ENCODE measurements at regions not wholly inside any gene's neighbourhood (a gene's known extent, or its start where the extent isn't known, plus 50 kb on each side); places are given as distances from the start of the nearest gene placed in this dataset.
"Not testable (repeated sequence)": the region's sequence is repeated elsewhere in the genome, so short reads cannot be mapped to it uniquely, and the experiment has no call there.

GRCh38 chr6:47180633-47181032 lies 129.1 kb downstream of the TNFRSF21 start:
- peak; percentile 53 for DNase-seq (ENCODE audit: low read depth)

GRCh38 chr6:47179286-47179685 lies 130.4 kb downstream of the TNFRSF21 start:
- no peak for DNase-seq (ENCODE audit: low read depth)

GRCh38 chr6:47175656-47176055 lies 133.5 kb upstream of the ADGRF1 start:
- DNase-seq (ENCODE audit: low read depth): no peak

- no peak for DNase-seq (ENCODE audit: low read depth)
Measured at GRCh38 chr6:47174502-47175023, 132.4 kb upstream of the ADGRF1 start.

GRCh38 chr6:47174063-47174462 lies 131.9 kb upstream of the ADGRF1 start:
- not testable (repeated sequence) for DNase-seq (ENCODE audit: low read depth)

GRCh38 chr6:47173145-47173544 lies 131.0 kb upstream of the ADGRF1 start:
- DNase-seq (ENCODE audit: low read depth): not testable (repeated sequence)

- DNase-seq (ENCODE audit: low read depth): no peak
Measured at GRCh38 chr6:47170617-47170947, 128.4 kb upstream of the ADGRF1 start.

- peak; percentile 99 for DNase-seq (ENCODE audit: low read depth)
Measured at GRCh38 chr6:47169785-47170616, 127.9 kb upstream of the ADGRF1 start.

- peak; percentile 99 for DNase-seq (ENCODE audit: low read depth)
Measured at GRCh38 chr6:47168180-47168579, 126.0 kb upstream of the ADGRF1 start.

GRCh38 chr6:47165918-47166317 lies 123.8 kb upstream of the ADGRF1 start:
- peak; percentile 75 for DNase-seq (ENCODE audit: low read depth)

- no peak for DNase-seq (ENCODE audit: low read depth)
Measured at GRCh38 chr6:47164877-47165276, 122.7 kb upstream of the ADGRF1 start.

- DNase-seq (ENCODE audit: low read depth): no peak
Measured at GRCh38 chr6:47163536-47163935, 121.4 kb upstream of the ADGRF1 start.

GRCh38 chr6:47162793-47163192 lies 120.7 kb upstream of the ADGRF1 start:
- no peak for DNase-seq (ENCODE audit: low read depth)

- no peak for DNase-seq (ENCODE audit: low read depth)
Measured at GRCh38 chr6:47162231-47162630, 120.1 kb upstream of the ADGRF1 start.

GRCh38 chr6:47161176-47161687 lies 119.1 kb upstream of the ADGRF1 start:
- peak; percentile 77 for DNase-seq (ENCODE audit: low read depth)

- DNase-seq (ENCODE audit: low read depth): no peak
Measured at GRCh38 chr6:47160702-47161101, 118.6 kb upstream of the ADGRF1 start.

GRCh38 chr6:47159763-47160162 lies 117.6 kb upstream of the ADGRF1 start:
- no peak for DNase-seq (ENCODE audit: low read depth)

GRCh38 chr6:47157653-47158219 lies 115.6 kb upstream of the ADGRF1 start:
- DNase-seq (ENCODE audit: low read depth): no peak

GRCh38 chr6:47157063-47157462 lies 114.9 kb upstream of the ADGRF1 start:
- DNase-seq (ENCODE audit: low read depth): no peak

GRCh38 chr6:47156196-47156595 lies 114.1 kb upstream of the ADGRF1 start:
- no peak for DNase-seq (ENCODE audit: low read depth)

GRCh38 chr6:47153404-47153755 lies 111.2 kb upstream of the ADGRF1 start:
- no peak for DNase-seq (ENCODE audit: low read depth)

- DNase-seq (ENCODE audit: low read depth): peak; percentile 65
Measured at GRCh38 chr6:47152666-47153403, 110.7 kb upstream of the ADGRF1 start.
